ENCODE measurements at regions not wholly inside any gene's neighbourhood (a gene's known extent, or its start where the extent isn't known, plus 50 kb on each side); places are given as distances from the start of the nearest gene placed in this dataset.

- in situ Hi-C loops (cut with HindIII; ENCODE audit: low sequenced_read_pairs) = no loop called here
- DNase-seq (ENCODE audit: low spot score) = no peak
These were observed 622.1 kb upstream of the LMCD1 start for GRCh38 chr3:7879572-7879971.

DNA sequence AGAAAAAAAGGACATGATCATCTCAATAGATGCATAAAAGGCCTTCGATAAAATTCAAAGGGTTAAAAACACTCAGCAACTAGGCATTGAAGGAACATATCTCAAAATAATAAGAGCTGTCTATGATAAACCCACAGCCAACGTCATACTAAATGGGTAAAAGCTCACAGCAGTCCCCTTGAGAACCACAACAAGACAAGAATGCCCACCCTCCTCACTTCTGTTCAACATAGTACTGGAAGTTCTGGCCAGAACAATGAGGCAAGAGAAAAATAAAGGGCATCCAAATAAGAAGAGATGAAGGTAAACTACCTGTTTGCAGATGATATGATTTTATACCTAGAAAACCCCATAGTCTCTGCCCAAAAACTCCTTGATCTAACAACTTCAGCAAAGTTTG, 619.7 kb upstream of the LMCD1 start:
- in situ Hi-C loops (cut with HindIII; ENCODE audit: low sequenced_read_pairs) = no loop called here
- DNase-seq (ENCODE audit: low spot score) = no peak

DNA sequence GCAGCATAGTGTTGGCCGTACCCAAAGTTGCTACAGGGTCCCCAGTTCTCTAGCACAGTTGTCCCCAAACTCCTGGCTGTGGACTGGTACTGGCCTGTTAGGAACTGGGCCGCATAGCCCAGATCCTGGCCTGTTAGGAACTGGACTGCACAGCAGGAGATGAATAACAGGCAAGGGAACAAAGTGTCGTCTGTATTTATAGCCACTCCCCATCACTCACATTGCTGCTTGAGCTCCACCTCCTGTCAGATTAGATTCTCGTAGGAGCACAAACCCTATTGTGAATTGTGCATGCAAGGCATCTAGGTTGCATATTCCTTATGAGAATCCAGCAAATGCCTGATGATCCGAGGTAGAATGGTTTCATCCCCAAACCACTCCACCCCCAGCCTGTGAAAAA, 604.0 kb upstream of the LMCD1 start:
- no peak for DNase-seq (ENCODE audit: low spot score)
- in situ Hi-C loops (cut with HindIII; ENCODE audit: low sequenced_read_pairs) = no loop called here

DNA sequence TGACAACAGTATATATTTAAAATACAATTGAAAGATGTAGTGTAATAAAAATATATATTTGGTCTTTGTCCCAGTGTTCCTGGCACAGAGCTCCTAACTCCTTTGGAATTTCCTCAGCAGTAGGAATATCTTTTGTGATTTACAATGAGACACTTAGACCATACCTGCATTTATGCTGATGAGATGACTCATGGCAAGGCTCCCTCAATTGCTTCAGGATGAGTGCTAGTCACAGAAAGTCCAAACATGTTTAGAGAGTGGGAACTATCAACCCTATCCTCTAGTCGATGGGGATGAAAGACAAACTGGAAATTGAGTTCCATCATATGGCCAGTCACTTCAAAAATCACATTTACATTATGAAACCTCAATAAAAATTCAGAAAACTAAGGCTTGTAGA, 588.3 kb upstream of the LMCD1 start:
- DNase-seq (ENCODE audit: low spot score) = no peak
- in situ Hi-C loops (cut with HindIII; ENCODE audit: low sequenced_read_pairs) = no loop called here

- in situ Hi-C loops (cut with HindIII; ENCODE audit: low sequenced_read_pairs) = no loop called here
- no peak for DNase-seq (ENCODE audit: low spot score)
These were observed 586.3 kb upstream of the LMCD1 start for GRCh38 chr3:7915356-7915755.

- in situ Hi-C loops (cut with HindIII; ENCODE audit: low sequenced_read_pairs) = no loop called here
These were observed 584.0 kb upstream of the LMCD1 start for GRCh38 chr3:7917443-7918151.

GRCh38 chr3:7920211-7920610, 581.4 kb upstream of the LMCD1 start:
- DNase-seq (ENCODE audit: low spot score) = no peak
- in situ Hi-C loops (cut with HindIII; ENCODE audit: low sequenced_read_pairs) = no loop called here

More at GRCh38 chr3:7917443-7918151, 584.0 kb upstream of the LMCD1 start:
- no peak for DNase-seq (ENCODE audit: low spot score)

DNA sequence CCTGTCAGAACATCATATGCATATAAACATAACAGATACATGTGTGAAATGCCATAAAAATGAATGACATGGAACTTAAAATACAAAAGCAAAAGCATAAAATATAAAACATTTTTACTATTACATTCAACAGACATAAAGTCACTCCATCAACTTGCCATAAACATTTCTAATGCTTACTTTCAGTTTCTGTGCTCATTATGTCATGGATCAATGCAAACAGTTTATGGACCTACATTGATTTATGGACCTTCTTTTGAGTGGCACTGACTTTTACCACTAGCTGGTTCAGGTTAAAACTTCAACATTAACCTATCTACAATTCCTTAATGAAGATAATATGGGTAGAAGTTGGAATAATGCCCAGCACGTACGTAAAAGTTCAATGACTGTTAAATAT, 577.4 kb upstream of the LMCD1 start:
- in situ Hi-C loops (cut with HindIII; ENCODE audit: low sequenced_read_pairs) = no loop called here
- DNase-seq (ENCODE audit: low spot score) = no peak

GRCh38 chr3:7927015-7927414, 574.6 kb upstream of the LMCD1 start:
- no peak for DNase-seq (ENCODE audit: low spot score)
- in situ Hi-C loops (cut with HindIII; ENCODE audit: low sequenced_read_pairs) = no loop called here

- no peak for DNase-seq (ENCODE audit: low spot score)
- in situ Hi-C loops (cut with HindIII; ENCODE audit: low sequenced_read_pairs) = no loop called here
These were observed 573.8 kb upstream of the LMCD1 start for GRCh38 chr3:7927864-7928263.

DNA sequence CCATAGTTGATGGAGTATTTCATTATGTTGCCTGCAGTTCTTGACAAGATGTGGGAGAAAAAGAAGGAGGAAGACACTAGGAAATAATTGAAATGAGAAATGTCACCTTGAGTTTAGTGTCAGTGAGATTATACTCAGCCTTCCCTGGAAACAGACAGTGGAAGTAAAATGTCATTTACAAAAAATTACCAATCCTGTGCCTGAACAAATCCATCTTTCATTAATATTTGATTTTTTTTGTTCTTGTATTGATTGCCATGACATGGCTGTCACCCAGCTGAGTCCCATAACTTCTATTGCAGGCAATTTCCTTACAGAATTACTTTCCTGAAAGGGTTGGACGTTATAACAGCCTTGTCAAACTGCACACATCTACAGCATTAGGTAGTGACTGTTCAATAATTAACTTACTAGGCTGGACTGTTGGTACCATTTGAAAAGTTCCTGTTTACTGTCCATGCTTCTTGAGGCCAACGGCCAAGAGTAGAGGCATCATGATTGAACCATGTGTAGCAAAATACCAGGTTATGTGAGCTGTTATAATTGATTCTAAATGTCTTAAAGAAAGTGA, 572.2 kb upstream of the LMCD1 start:
- in situ Hi-C loops (cut with HindIII; ENCODE audit: low sequenced_read_pairs) = no loop called here
- no peak for DNase-seq (ENCODE audit: low spot score)

DNA sequence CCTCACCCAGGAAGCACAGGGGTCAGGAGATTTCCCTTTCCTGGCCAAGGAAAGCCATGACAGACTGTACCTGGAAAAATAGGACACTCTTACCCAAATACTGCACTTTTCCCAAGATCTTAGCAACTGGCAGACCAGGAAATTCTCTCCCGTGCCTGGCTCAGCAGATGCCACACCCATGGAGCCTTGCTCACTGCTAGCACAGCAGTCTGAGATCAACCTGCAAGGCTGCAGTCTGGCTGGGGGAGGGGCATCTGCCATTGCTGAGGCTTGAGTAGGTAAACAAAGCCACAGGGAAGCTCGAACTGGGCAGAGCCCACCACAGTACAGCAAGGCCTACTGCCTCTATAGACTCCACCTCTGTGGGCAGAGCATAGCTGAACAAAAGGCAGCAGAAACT, 567.3 kb upstream of the LMCD1 start:
- DNase-seq (ENCODE audit: low spot score) = no peak
- in situ Hi-C loops (cut with HindIII; ENCODE audit: low sequenced_read_pairs) = no loop called here

- no peak for DNase-seq (ENCODE audit: low spot score)
- in situ Hi-C loops (cut with HindIII; ENCODE audit: low sequenced_read_pairs) = no loop called here
These were observed 553.7 kb upstream of the LMCD1 start for GRCh38 chr3:7947930-7948329.

GRCh38 chr3:7950890-7951289, 550.7 kb upstream of the LMCD1 start:
- no peak for DNase-seq (ENCODE audit: low spot score)
- in situ Hi-C loops (cut with HindIII; ENCODE audit: low sequenced_read_pairs) = no loop called here

DNA sequence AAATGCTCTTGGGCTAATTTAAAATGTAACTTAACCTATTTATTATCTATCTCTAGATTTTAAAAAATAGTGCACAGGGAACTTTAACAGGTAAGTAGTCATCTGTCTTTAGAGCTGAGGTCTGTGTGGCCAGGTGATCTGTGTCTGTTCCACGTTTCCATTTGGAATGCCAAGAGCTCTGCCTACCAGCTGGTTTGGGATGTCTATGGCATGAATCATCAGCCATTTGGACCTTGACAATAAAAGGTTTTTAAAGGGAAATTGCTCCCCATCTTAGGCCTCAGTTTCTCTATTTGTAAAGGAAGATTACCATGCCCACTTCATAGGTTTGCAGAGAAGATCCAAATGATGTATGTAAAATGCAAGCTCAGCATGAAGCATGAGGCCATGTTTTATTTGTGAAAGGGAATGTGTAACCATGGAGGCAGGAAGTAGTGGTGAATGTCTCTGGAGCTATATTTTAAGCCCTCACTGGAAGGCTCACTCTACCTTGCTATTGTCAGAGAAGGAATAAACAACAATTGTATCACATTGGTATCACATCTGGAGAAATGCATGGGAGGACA, 548.1 kb upstream of the LMCD1 start:
- in situ Hi-C loops (cut with HindIII; ENCODE audit: low sequenced_read_pairs) = no loop called here

GRCh38 chr3:7957024-7957423, 544.6 kb upstream of the LMCD1 start:
- no peak for DNase-seq (ENCODE audit: low spot score)
- in situ Hi-C loops (cut with HindIII; ENCODE audit: low sequenced_read_pairs) = no loop called here

More for the DNA sequence above, 548.1 kb upstream of the LMCD1 start:
- no peak for DNase-seq (ENCODE audit: low spot score)

DNA sequence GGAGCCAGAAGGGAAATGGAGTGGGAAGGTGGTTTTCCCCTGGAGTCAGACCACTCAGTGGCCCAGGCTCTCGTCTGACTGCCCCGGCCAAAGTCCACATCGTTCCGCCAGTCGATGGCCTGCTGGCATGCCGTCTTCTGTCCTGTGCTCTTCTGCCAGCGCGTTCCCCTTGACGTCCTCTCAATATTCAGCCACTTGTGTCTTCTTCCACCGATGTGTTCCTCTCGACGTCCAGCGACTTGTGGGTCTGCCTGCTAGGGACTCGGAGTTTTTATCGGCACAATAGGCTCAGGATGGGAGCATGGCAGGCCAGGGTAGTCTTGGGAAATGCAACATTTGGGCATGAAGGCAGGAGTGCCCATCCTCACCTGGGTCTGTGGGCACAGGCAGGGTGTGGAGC, 542.5 kb upstream of the LMCD1 start:
- DNase-seq (ENCODE audit: low spot score) = no peak
- in situ Hi-C loops (cut with HindIII; ENCODE audit: low sequenced_read_pairs) = no loop called here

- in situ Hi-C loops (cut with HindIII; ENCODE audit: low sequenced_read_pairs) = no loop called here
- DNase-seq (ENCODE audit: low spot score) = no peak
These were observed 541.0 kb upstream of the LMCD1 start for GRCh38 chr3:7960601-7961000.

- peak; percentile 5 for DNase-seq (ENCODE audit: low spot score)
- in situ Hi-C loops (cut with HindIII; ENCODE audit: low sequenced_read_pairs) = no loop called here
These were observed 539.3 kb upstream of the LMCD1 start for GRCh38 chr3:7962301-7962700.

GRCh38 chr3:7964899-7965298, 536.7 kb upstream of the LMCD1 start:
- in situ Hi-C loops (cut with HindIII; ENCODE audit: low sequenced_read_pairs) = no loop called here
- no peak for DNase-seq (ENCODE audit: low spot score)

DNA sequence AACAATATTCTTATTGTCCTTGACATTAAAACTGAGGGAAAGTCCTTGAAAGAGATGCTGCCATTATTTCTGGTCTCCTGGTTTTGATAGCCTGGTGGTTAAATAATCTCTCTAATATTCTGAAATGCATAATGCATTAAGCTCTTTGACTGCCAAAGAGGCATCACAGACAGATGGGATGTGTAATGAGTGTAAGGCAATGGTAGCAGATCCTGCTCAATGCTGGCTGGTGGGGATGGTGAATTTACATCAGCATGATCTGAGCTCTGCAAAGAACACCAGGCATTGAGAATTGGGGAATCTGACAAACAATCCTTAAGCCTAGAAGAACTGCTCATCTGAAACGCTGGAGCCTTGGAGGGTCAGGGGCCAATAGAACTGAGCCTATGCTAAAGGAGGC, 528.6 kb upstream of the LMCD1 start:
- DNase-seq (ENCODE audit: low spot score) = no peak
- in situ Hi-C loops (cut with HindIII; ENCODE audit: low sequenced_read_pairs) = no loop called here
